B cell (primary cell): ENCODE measurements at regions not wholly inside any gene's neighbourhood (a gene's known extent, or its start where the extent isn't known, plus 50 kb on each side); places are given as distances from the start of the nearest gene placed in this dataset.
"Not testable (repeated sequence)": the region's sequence is repeated elsewhere in the genome, so short reads cannot be mapped to it uniquely, and the experiment has no call there.

Experiments used
- ATAC-seq: fragments of 200-7000 bp; cut with Tn5 transposase; one replicate; pipeline ENCODE4 v1.10.0; 2021; ENCODE audit warnings: low read depth, mild to moderate bottlenecking, moderate number of reproducible peaks, moderate library complexity
- CTCF ChIA-PET: fragments of 350-600 bp; sonication (Branson Sonifier 250); formaldehyde crosslinking; loops from one replicate; lab custom pipeline; 2021; ENCODE audit warnings: antibody characterized with exemption, inconsistent platforms; lab: Charles Lee
- POLR2A ChIA-PET: fragments of 350-600 bp; sonication (Branson Sonifier 250); formaldehyde crosslinking; loops from one replicate; lab custom pipeline; 2021; ENCODE audit warnings: antibody characterized with exemption; lab: Charles Lee
- DNase-seq: peaks from one replicate; pipeline ENCODE4 v3.0.0; 2013
- H2AFZ ChIP-seq: 2 replicates; pipeline ENCODE4 v1.6.1; 2012; ENCODE audit warnings: mild to moderate bottlenecking, low read depth, low read length; ENCODE audit not compliant: insufficient read depth, poor library complexity, severe bottlenecking
- H3K27ac ChIP-seq, 2 donors: 1 replicate in 1 of 2; 2 replicates in 1 of 2; pipeline ENCODE4 v1.5.1; 2012 to 2013; ENCODE audit warnings: low read length in 2 of 2, mild to moderate bottlenecking in 2 of 2, moderate library complexity in 1 of 2
- H3K27me3 ChIP-seq, 4 experiments: fragments of 200-600 bp in 1 of 4; sonication (generic) in 1 of 4; replicated peaks in 1 of 4; 1 replicate in 2 of 4; 2 replicates in 2 of 4; pipeline versions ENCODE4 v1.6.1 to v1.7.0; 2013 to 2016; ENCODE audit warnings: low read length in 3 of 4, mild to moderate bottlenecking in 2 of 4, mixed read lengths in 1 of 4, moderate library complexity in 1 of 4; ENCODE audit not compliant: insufficient read depth in 4 of 4, control insufficient read depth in 3 of 4; ENCODE audit errors: control extremely low read depth in 1 of 4
- H3K36me3 ChIP-seq, 2 experiments: replicated peaks in 1 of 2; 1 replicate in 1 of 2; 2 replicates in 1 of 2; pipeline versions ENCODE4 v1.6.1 to v1.7.1; 2013; ENCODE audit warnings: low read length in 1 of 2; ENCODE audit not compliant: insufficient read depth in 2 of 2, control insufficient read depth in 1 of 2; ENCODE audit errors: control extremely low read depth in 1 of 2, extremely low read depth in 1 of 2
- H3K4me1 ChIP-seq, 2 donors: fragments of 200-600 bp in 1 of 2; sonication (generic) in 1 of 2; 1 replicate in 1 of 2; 2 replicates in 1 of 2; pipeline versions ENCODE4 v1.5.1 to v1.6.1; 2013 to 2017; ENCODE audit warnings: low read length in 2 of 2; ENCODE audit not compliant: control insufficient read depth in 2 of 2, insufficient read depth in 2 of 2
- H3K4me2 ChIP-seq: replicated peaks from 2 replicates; pipeline ENCODE3; 2012; ENCODE audit warnings: mild to moderate bottlenecking, low read depth, low read length; ENCODE audit not compliant: poor library complexity, severe bottlenecking
- H3K4me3 ChIP-seq, 5 experiments: fragments of 200-600 bp in 1 of 5; sonication (generic) in 1 of 5; 1 replicate in 3 of 5; 2 replicates in 2 of 5; pipeline versions ENCODE4 v1.5.1 to v1.7.0; 2011 to 2016; ENCODE audit warnings: low read length in 4 of 5, mild to moderate bottlenecking in 4 of 5, low read depth in 2 of 5, control low read depth in 1 of 5, moderate library complexity in 1 of 5; ENCODE audit not compliant: insufficient read depth in 1 of 5; ENCODE audit errors: control extremely low read depth in 1 of 5, extremely low read depth in 1 of 5
- H3K79me2 ChIP-seq: fragments of 200-600 bp; sonication (generic); one replicate; pipeline ENCODE4 v1.6.0; 2016; ENCODE audit warnings: low read length; ENCODE audit not compliant: control insufficient read depth, insufficient read depth
- H3K9ac ChIP-seq: fragments of 200-600 bp; sonication (generic); 2 replicates; pipeline ENCODE4 v1.6.1; 2017; ENCODE audit warnings: mild to moderate bottlenecking, low read length, moderate library complexity
- H3K9me3 ChIP-seq, 3 donors: one replicate each; pipeline versions ENCODE4 v1.6.1 to v1.7.1; 2013; ENCODE audit warnings: low read length in 2 of 3; ENCODE audit not compliant: control insufficient read depth in 2 of 3, insufficient read depth in 1 of 3; ENCODE audit errors: control extremely low read depth in 1 of 3
- H4K20me1 ChIP-seq: 2 replicates; pipeline ENCODE4 v1.6.0; 2012; ENCODE audit warnings: mild to moderate bottlenecking, low read length; ENCODE audit not compliant: insufficient read depth, control insufficient read depth, poor library complexity, severe bottlenecking
- H3K27ac Mint-ChIP-seq: one replicate; pipeline ENCODE4 v1.8.0; 2021; ENCODE audit warnings: mixed read lengths
- H3K27me3 Mint-ChIP-seq: one replicate; pipeline ENCODE4 v1.8.0; 2021; ENCODE audit warnings: mixed read lengths
- H3K4me1 Mint-ChIP-seq: one replicate; pipeline ENCODE4 v1.8.0; 2021; ENCODE audit warnings: mixed read lengths
- H3K4me3 Mint-ChIP-seq: one replicate; pipeline ENCODE4 v1.8.0; 2021; ENCODE audit warnings: mixed read lengths
- H3K9me3 Mint-ChIP-seq: one replicate; pipeline ENCODE4 v1.8.0; 2022; ENCODE audit warnings: mixed read lengths; ENCODE audit not compliant: insufficient read depth
- CTCF ChIP-seq: fragments of 200-600 bp; IDR thresholded peaks from one replicate; pipeline ENCODE4 v1.8.0; 2022; ENCODE audit warnings: antibody characterized with exemption, mild to moderate bottlenecking
- EZH2 ChIP-seq: IDR thresholded peaks from 2 replicates; pipeline ENCODE4 v1.6.1; 2012; ENCODE audit warnings: borderline replicate concordance, low read depth, mild to moderate bottlenecking, moderate library complexity, low read length; ENCODE audit not compliant: insufficient read depth, poor library complexity, severe bottlenecking
- WGBS: methylation state at CpG from one replicate; pipeline ENCODE4 v1.1.5; 2013; ENCODE audit warnings: missing lambda C conversion rate; ENCODE audit not compliant: insufficient coverage; 5-methylcytosine and 5-hydroxymethylcytosine counted together
- intact Hi-C: fragments of 100-400 bp; cut with micrococcal nuclease; formaldehyde crosslinking; loops from one replicate; pipeline ENCODE4 v1.10.0; 2022

GRCh38 chr1:195849180-195849579 is 759.1 kb downstream of the KCNT2 start:
- ChIA-PET POLR2A (no interaction called here), CTCF (no interaction called here)
- no CpG with 5 or more reads among the region's 1 CpG for WGBS
- ATAC-seq, result no peak
- H3K4me3 ChIP-seq, result no peak overlapping the region
- H2AFZ ChIP-seq, result no peak overlapping the region
- TF ChIP-seq EZH2, result no peak
- TF ChIP-seq CTCF, result no peak
- no peak for DNase-seq
- intact Hi-C loops, result no loop called here
- no peaks in the 10 kb centered on the region for H3K4me1 ChIP-seq
- H3K9me3 Mint-ChIP-seq, result no peaks in the 10 kb centered on the region
- no peaks in the 10 kb centered on the region for H3K79me2 ChIP-seq
- H4K20me1 ChIP-seq, result no peaks in the 10 kb centered on the region
- H3K4me2 ChIP-seq, result no peak overlapping the region
- H3K36me3 ChIP-seq, result no peaks in the 10 kb centered on the region
- H3K27ac Mint-ChIP-seq, result no peak overlapping the region
- no peak overlapping the region for H3K9ac ChIP-seq
- no peaks in the 10 kb centered on the region for H3K4me1 Mint-ChIP-seq
- no peak overlapping the region for H3K4me3 Mint-ChIP-seq
- no peaks in the 10 kb centered on the region for H3K9me3 ChIP-seq
- H3K27ac ChIP-seq, result no peak overlapping the region
- H3K27me3 ChIP-seq, result no peaks in the 10 kb centered on the region
- H3K27me3 Mint-ChIP-seq, result no peaks in the 10 kb centered on the region

- CTCF ChIA-PET, H4K20me1 ChIP-seq, H3K27me3 Mint-ChIP-seq, H3K4me1 ChIP-seq, H3K4me1 Mint-ChIP-seq, H3K9ac ChIP-seq, H3K4me2 ChIP-seq, H3K36me3 ChIP-seq, ATAC-seq, H3K9me3 Mint-ChIP-seq, H2AFZ ChIP-seq, POLR2A ChIA-PET, H3K27me3 ChIP-seq, intact Hi-C loops, H3K9me3 ChIP-seq, H3K79me2 ChIP-seq, H3K27ac ChIP-seq, DNase-seq, H3K4me3 ChIP-seq, H3K4me3 Mint-ChIP-seq, H3K27ac Mint-ChIP-seq: not testable (repeated sequence)
- WGBS, result 91% methylated on average over 19 of the region's 19 CpGs
Observed at GRCh38 chr1:195847957-195848875, 760.0 kb downstream of the KCNT2 start.
